Fibroblast of villous mesenchyme (primary cell): ENCODE measurements at regions not wholly inside any gene's neighbourhood (a gene's known extent, or its start where the extent isn't known, plus 50 kb on each side); places are given as distances from the start of the nearest gene placed in this dataset.

Experiments used
- DNase-seq: peaks from one replicate; pipeline ENCODE4 v3.0.0-alpha.2; 2010; ENCODE audit warnings: low read depth
- H3K4me3 ChIP-seq: 2 replicates; pipeline ENCODE4 v1.5.1; 2011; ENCODE audit warnings: low read depth, mild to moderate bottlenecking, low read length
- CTCF ChIP-seq: IDR thresholded peaks from 2 replicates; pipeline ENCODE4 v1.5.1; 2012; ENCODE audit warnings: low read depth, mild to moderate bottlenecking, low read length; ENCODE audit not compliant: insufficient read depth

- TF ChIP-seq CTCF, result no peak
- no peak for DNase-seq
- no peak overlapping the region for H3K4me3 ChIP-seq
Observed at GRCh38 chr1:218625393-218625792, 280.3 kb downstream of the TGFB2 start.

GRCh38 chr1:218633238-218633988, 288.3 kb downstream of the TGFB2 start:
- H3K4me3 ChIP-seq, result no peak overlapping the region
- DNase-seq, result peak; percentile 82
- TF ChIP-seq CTCF, result no peak

- no peak for DNase-seq
- H3K4me3 ChIP-seq, result no peak overlapping the region
- TF ChIP-seq CTCF, result no peak
Observed at GRCh38 chr1:218634212-218634611, 289.1 kb downstream of the TGFB2 start.

GRCh38 chr1:218636548-218636947, 291.4 kb downstream of the TGFB2 start:
- DNase-seq, result peak; percentile 74
- TF ChIP-seq CTCF, result no peak

GRCh38 chr1:218640173-218640572, 295.0 kb downstream of the TGFB2 start:
- DNase-seq, result no peak
- TF ChIP-seq CTCF, result no peak
- no peak overlapping the region for H3K4me3 ChIP-seq

More at GRCh38 chr1:218636548-218636947, 291.4 kb downstream of the TGFB2 start:
- no peak overlapping the region for H3K4me3 ChIP-seq

GRCh38 chr1:218642033-218642948, 297.2 kb downstream of the TGFB2 start:
- DNase-seq, result peak; percentile 71
- no peak for TF ChIP-seq CTCF
- no peak overlapping the region for H3K4me3 ChIP-seq
